GM18511 (cell line): ENCODE measurements at regions not wholly inside any gene's neighbourhood (a gene's known extent, or its start where the extent isn't known, plus 50 kb on each side); places are given as distances from the start of the nearest gene placed in this dataset.

ENCODE experiments used
- ATAC-seq: cut with Tn5 transposase; IDR thresholded peaks from one replicate; pipeline ENCODE4 v1.9.1; 2021; ENCODE audit warnings: mild to moderate bottlenecking, moderate library complexity; ENCODE audit not compliant: unreplicated experiment

DNA sequence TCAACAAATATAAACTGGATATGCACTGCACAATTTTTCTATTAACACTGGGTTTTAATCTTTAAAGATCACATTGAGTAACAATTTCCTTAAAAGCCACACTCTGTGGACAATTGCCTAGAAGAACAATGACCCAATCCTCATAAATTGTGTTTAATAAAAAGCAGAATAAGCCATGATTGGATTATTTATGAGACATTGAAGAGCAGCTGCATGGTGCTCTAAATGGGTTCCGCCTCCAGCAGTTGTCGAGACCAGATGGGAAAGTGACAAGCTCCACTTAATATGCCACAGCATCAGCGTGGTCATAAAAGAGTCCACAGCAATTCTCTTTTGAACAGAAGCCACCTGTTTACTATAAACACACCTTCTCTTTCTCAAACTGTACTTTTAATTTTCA lies 635.2 kb upstream of the FRG1 start:
- ATAC-seq: no peak

DNA sequence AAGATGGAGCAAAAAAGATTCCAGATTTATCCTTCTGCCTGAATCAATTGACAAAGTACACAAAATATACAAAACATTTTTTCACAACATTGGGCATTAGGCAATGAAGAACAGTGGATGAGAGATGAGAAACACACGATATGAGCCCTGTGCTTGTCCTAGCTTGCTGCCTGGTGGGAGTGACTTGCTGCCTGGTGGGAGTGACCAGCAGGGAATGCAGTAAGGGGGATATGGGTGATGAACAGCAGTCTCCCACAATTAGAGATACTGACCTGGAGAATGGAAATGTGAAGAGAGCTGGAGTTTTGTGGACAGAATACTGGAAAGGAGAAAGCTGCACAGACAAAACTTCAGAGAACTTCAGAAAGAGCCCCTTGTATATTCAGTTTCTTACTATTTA lies 629.4 kb upstream of the FRG1 start:
- ATAC-seq: no peak

DNA sequence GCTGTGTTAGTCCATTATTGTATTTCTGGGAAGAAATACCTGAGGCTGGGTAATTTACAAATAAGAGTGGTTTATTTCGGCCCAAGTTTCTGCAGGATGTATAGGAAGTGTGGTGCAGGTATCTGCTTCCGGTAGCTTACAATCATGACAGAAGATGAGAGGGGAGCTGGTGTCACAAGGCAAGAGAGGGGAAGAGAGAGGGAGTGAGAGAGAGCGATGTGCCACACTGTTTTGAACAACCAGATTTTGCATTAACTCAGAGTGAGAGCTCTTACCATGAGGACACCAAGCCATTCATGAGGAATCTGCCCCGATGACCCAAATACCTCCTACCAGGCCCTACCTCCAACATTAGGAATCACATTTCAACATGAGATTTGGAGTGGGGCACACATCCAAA lies 627.6 kb upstream of the FRG1 start:
- ATAC-seq: no peak

DNA sequence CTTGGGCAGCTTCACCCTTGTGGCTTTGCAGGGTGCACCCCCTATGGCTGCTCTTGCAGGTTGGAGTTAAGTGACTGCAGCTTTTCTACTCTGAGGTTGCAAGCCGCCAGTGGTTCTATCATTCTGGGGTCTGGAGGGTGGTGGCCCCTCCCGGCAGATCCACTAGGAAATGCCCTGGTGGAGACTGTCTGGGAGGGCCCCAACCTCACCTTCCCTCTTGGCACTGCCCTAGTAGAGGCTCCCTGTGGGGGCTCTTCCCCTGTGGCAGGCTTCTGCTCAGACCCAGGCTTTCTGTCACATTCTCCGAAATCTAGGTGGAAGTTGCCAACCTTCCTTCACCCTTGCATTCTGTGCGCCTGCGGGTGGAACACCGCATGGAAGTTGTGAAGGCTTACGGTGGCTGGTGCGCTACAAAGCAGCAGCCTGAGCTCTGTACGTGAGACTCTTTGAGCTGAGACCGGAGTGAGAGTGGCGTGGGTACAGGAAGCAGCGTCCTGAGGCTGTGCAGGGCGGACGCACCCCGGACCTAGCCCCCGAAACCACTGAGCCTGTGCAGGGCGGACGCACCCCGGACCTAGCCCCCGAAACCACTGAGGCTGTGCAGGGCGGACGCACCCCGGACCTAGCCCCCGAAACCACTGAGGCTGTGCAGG lies 626.7 kb upstream of the FRG1 start:
- no peak for ATAC-seq

DNA sequence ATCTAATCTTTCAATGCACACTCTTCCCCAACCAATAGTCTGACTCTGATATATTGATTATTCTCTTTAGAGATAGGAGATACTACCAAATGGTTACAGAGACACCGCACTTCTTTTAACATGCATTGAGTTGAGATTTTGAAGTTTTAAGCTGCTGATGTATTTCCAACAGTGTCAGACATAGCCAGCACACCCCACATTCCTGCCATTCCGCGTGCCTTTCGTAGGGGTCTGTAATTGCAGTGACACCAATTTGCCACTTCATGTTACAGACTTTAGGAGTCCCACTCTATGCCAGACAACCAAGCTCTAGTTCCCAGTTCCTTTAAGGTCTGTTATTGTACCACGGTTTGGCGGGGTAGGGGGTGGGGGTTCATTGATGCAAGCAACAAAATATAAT lies 618.2 kb upstream of the FRG1 start:
- ATAC-seq: no peak

- ATAC-seq: no peak
Observed at GRCh38 chr4:189341881-189342280, 598.8 kb upstream of the FRG1 start.

DNA sequence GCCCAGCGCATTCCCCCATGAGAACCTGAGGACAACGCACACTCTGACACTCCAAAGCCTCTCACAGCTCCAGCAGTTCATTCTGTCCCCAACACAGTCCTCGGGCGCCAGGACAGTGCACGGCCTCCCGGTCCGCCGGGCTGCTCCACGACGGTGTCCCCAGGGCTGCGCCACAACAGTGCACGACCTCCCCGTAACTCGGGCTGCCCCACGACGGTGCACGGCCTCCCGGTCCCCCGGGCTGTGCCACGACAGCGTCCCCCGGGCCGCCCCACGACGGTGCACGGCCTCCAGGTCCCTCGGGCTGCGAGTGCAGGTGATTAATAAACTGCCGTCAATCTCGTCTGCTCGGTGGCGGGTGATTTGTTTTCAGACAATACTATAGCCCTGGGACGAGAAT lies 585.1 kb upstream of the FRG1 start:
- ATAC-seq: no peak

DNA sequence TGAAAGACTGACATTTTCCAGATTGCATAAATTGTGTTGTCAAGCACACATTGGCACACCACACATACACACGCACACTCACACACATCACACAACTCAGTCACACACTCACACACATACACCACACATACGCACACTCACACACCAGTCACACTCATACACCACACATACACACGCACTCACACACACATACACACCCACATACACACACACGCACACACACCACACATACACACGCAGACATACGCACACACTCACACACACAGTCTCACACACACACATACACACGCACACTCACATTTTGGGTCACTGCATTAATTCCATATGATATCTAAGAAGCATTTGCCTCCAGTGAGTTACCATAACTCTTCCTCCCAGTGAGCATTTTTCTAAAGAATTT lies 578.3 kb upstream of the FRG1 start:
- no peak for ATAC-seq

GRCh38 chr4:189364032-189364449 lies 576.6 kb upstream of the FRG1 start:
- no peak for ATAC-seq

- no peak for ATAC-seq
Observed at GRCh38 chr4:189365451-189365850, 575.2 kb upstream of the FRG1 start.

GRCh38 chr4:189367832-189368231 lies 572.8 kb upstream of the FRG1 start:
- no peak for ATAC-seq

DNA sequence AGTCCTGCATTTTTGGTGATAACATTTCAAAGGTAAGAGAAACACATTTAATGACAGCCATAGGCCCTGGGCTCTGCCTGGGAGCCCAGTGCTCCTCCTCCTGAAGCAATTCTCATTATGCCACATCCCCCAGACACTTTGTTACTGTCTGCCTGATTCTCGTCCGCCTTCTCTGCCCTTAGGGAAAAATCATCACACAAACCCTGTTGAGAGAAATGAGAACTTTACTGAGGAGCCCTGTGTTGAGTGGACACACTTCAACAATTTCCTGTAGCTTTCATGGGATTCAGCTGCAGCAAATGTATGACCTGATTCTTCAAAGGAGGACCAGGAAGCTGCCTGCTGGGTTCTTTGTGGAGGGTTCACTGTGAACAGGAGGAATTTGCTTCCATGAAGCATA lies 566.5 kb upstream of the FRG1 start:
- no peak for ATAC-seq

DNA sequence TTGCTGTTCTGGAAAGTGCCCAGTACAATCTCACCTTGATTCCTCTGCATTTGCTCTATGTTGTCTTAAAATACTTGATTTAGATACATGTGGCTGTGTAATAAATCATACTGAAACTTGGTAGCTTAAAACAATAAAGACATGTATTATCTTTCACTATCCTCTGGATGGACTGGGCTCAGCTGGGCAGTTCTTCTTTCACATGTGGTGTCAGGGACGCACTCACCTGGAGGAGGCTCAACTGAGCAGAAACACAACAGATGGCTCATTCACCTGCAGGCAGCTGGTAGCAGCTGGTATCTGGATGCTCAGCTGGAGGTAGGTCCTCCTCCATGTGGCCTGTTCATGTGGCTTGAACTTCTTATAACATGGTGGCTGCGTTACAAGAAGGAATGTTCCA lies 563.8 kb upstream of the FRG1 start:
- ATAC-seq: no peak

DNA sequence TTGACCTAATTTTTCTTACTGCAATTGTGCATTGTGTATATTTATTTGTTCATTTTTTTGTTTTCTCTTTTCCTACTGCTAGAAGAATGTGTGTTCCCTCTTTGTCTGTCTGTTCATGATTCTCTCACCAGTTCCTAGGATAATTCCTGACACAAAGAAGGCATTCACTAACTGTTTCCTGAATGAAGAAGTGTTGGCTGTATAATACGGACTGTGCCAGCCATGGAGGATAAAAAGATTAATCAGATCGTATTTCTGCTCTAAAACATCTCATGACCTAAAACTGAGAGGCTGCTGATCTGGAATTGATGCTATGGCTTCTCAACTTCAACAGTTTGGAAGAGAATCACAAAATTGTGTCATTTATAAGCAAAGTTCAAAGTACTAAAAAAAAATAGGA lies 563.1 kb upstream of the FRG1 start:
- no peak for ATAC-seq

DNA sequence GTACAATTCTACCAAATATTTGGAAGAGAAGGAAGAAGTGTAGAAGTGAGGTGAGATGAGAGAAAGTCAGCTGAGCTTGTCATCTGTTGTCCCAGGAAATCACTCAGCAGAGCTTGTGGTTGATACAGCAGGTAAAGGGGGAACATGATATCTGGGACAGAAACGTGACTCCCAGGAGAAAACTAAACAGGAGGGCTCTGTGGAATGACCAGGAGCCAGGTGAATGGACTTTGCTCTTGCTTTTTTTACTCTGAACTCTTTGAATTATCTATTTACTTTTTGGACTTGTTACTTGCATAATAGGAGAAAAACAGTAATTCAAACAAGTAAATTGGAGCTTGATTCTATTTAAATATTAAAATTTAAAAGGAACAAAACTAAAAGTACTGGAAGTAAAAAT lies 555.6 kb upstream of the FRG1 start:
- no peak for ATAC-seq

- ATAC-seq: no peak
Observed at GRCh38 chr4:189385579-189385978, 555.1 kb upstream of the FRG1 start.

DNA sequence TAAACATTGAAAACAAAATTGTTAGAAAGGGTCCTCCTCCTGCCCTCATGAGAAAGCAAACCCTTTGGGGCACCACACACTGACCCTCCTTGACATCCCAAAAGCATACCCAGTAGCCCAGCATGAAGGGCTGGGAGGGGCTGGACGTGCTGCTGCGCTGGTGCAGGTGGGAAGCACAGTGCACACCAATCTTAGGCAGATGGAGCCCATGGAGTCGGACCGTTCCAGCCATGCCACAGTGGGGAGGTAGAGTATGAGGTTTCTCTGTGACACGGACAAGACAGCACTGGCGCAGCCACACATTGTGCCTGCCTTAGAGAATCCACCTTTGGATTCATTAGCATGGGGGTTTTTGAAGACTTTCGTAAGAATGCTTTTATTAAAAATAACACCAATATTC lies 544.2 kb upstream of the FRG1 start:
- no peak for ATAC-seq

DNA sequence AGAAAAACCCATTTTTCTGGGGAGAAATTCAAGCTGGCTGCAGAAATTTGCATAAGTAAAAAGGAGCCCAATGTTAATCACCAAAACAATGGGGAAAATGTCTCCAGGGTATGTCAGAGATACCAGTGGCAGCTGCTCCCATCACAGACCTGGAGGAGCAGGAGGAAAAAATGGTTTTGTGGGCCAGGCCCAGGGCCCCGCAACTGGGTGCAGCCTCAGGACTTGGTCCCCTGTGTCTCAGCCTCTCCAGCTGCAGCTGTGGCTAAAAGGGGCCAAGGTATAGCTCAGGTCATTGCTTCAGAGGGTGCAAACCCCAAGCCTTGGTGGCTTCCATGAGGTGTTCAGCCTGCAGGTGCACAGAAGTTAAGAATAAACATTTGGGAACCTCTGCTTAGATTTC lies 536.4 kb upstream of the FRG1 start:
- no peak for ATAC-seq

DNA sequence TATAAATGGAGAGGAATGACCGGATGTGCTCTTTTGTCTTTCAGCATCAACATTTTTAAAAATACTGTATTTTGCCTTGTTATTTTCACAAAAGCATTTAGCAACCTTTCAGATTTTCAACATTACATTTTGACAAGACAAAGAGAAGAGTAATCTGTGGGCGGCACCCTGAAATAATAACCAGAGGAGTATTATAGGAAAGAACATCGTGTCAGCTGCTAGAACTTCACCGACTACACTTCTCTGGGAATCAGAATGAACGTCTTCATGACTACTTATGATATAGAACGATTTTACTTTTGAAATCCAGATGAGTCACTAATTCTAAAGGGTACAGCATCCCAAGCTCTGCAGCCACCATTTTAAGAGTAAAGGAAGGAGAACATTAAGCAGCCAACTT lies 531.5 kb upstream of the FRG1 start:
- ATAC-seq: no peak

DNA sequence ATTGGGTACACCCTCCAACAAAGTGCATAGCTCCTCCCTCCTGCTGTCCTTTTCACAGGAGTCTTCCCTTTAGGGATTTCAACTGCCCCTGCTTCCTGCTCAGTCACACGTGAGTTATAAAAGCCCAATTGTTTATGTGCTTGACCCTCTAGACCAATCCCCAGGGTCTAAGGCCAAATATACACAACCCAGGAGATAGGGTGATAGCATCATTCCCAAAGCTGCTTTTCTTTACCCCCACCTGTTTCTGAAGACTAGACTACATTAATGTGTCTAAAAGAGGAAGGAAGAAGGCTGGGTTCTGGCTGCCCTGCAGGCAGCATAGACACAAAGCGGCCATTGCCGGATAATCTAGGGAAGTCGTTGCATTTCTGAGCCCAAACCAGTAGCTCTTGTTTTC lies 526.7 kb upstream of the FRG1 start:
- ATAC-seq: no peak

DNA sequence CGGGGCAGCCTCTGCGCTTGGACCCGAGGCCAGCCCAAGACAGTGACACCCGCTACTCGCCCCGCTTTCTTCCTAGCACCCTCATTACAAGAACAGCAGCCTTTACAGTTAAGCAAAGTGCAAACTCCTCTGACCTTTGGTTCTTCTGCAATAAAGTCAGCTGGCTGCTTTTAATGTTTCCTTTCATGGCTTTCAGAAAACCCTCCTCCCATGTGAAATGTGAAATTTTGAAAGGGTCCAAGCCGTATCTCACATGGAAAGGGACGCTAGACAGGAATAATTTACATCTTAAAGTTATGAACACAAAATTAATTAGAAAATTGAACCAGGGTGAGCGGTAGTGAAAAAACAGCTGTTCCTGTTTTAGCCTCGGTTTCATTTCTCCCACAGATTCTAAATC lies 520.1 kb upstream of the FRG1 start:
- ATAC-seq: no peak

DNA sequence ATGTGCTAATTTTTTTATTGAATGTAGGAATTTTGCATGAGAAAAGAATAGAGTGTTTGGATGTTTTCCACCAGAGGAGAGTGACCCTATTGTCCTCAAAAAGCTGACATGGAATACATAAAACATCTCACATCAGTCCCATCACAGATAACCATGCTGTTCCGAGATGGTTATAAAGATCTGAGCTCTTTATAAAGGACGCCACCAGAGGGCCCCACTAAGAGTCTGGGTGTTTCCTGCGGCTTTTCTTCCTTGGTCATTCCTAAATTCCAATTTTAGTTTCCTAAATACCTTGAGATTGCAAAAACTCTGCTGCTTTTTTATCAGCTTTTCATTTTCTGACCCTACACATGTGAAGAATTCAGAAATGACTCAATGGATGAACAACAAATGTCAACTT lies 504.5 kb upstream of the FRG1 start:
- no peak for ATAC-seq

- ATAC-seq: no peak
Observed at GRCh38 chr4:189440716-189441115, 500.0 kb upstream of the FRG1 start.

DNA sequence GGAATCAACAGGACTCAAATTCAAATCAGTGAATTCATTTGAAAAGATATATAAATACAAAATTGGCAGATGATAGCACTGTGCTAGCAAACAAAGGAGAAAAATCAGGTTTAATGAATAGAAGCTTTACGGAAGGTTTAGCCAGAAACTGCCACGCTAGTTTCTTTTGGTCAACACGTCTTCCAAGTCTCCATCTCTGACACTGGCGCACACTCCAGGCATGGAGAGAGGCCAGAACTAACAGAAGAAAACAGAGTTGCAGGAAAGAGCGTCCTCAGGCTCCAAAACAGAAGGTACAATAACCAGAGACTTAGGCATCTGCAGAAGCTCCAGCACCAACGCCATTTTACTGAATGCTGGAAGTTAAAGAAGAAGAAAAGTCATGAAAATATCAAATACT lies 497.3 kb upstream of the FRG1 start:
- no peak for ATAC-seq
